Neural cell (in vitro differentiated cells): ENCODE measurements at regions not wholly inside any gene's neighbourhood (a gene's known extent, or its start where the extent isn't known, plus 50 kb on each side); places are given as distances from the start of the nearest gene placed in this dataset.

Experiments used
- H2AFZ ChIP-seq: fragments of 200-600, 300-800 bp; sonication (generic), shearing (Covaris generic); 2 replicates; pipeline ENCODE4 v1.6.0; 2014; ENCODE audit warnings: low read depth, mild to moderate bottlenecking, antibody characterized with exemption, low read length, moderate library complexity
- H3F3A ChIP-seq: fragments of 200-600 bp; shearing (Covaris generic); 2 replicates; pipeline ENCODE4 v1.6.1; 2016; ENCODE audit warnings: mild to moderate bottlenecking, moderate library complexity, mixed read lengths, antibody characterized with exemption, low read length; ENCODE audit not compliant: insufficient read depth, poor library complexity, severe bottlenecking
- H3K27ac ChIP-seq: fragments of 200-600, 300-800 bp; sonication (generic), shearing (Covaris generic); 2 replicates; pipeline ENCODE4 v1.5.1; 2014; ENCODE audit warnings: mild to moderate bottlenecking, low read length, moderate library complexity
- H3K27me3 ChIP-seq: fragments of 300-800, 200-600 bp; sonication (generic), shearing (Covaris generic); 2 replicates; pipeline ENCODE4 v1.6.0; 2014; ENCODE audit warnings: mild to moderate bottlenecking, low read depth, low read length, moderate library complexity; ENCODE audit not compliant: insufficient read depth
- H3K36me3 ChIP-seq: fragments of 300-800, 200-600 bp; sonication (generic), shearing (Covaris generic); 2 replicates; pipeline ENCODE4 v1.5.1; 2014; ENCODE audit warnings: mild to moderate bottlenecking, antibody characterized with exemption, low read length, moderate library complexity; ENCODE audit not compliant: insufficient read depth
- H3K4me2 ChIP-seq: fragments of 300-800, 200-600 bp; sonication (generic), shearing (Covaris generic); 2 replicates; pipeline ENCODE4 v1.6.0; 2014; ENCODE audit warnings: mild to moderate bottlenecking, low read length
- H3K4me3 ChIP-seq: fragments of 300-800, 200-600 bp; sonication (generic), shearing (Covaris generic); 2 replicates; pipeline ENCODE4 v1.5.1; 2014; ENCODE audit warnings: mild to moderate bottlenecking, low read length, moderate library complexity
- H3K79me2 ChIP-seq: fragments of 200-600 bp; shearing (Covaris generic); replicated peaks from 2 replicates; pipeline ENCODE4 v1.6.0; 2014; ENCODE audit warnings: mild to moderate bottlenecking, low read length, moderate library complexity; ENCODE audit not compliant: insufficient read depth
- H3K9ac ChIP-seq: fragments of 300-800, 200-600 bp; sonication (generic), shearing (Covaris generic); 2 replicates; pipeline ENCODE4 v1.6.1; 2016; ENCODE audit warnings: mild to moderate bottlenecking, low read length, mixed read lengths
- H3K9me2 ChIP-seq: fragments of 200-600 bp; shearing (Covaris generic); 2 replicates; pipeline ENCODE4 v1.6.1; 2016; ENCODE audit warnings: mild to moderate bottlenecking, low read length, mixed read lengths; ENCODE audit not compliant: insufficient read depth
- H3K9me3 ChIP-seq: fragments of 200-600, 300-800 bp; sonication (generic), shearing (Covaris generic); 2 replicates; pipeline ENCODE4 v1.6.1; 2016; ENCODE audit warnings: mild to moderate bottlenecking, mixed run types, low read length, moderate library complexity, mixed read lengths
- H4K20me1 ChIP-seq: fragments of 200-600 bp; shearing (Covaris generic); 2 replicates; pipeline ENCODE4 v1.6.1; 2016; ENCODE audit warnings: mild to moderate bottlenecking, mixed run types; ENCODE audit not compliant: insufficient read depth
- EP300 ChIP-seq: fragments of 450-650 bp; conservative IDR thresholded peaks from 2 replicates; pipeline ENCODE4 v1.6.1; 2014; ENCODE audit warnings: antibody characterized with exemption, mild to moderate bottlenecking, moderate library complexity; ENCODE audit not compliant: poor library complexity, severe bottlenecking
- EZH2 ChIP-seq: fragments of 200-600, 300-800 bp; shearing (Covaris generic), sonication (generic); IDR thresholded peaks from 2 replicates; pipeline ENCODE4 v1.6.1; 2014; ENCODE audit warnings: antibody characterized with exemption, low read length, borderline replicate concordance, mild to moderate bottlenecking; ENCODE audit not compliant: insufficient read depth, poor library complexity, severe bottlenecking
- MXI1 ChIP-seq: fragments of 450-650 bp; conservative IDR thresholded peaks from 2 replicates; pipeline ENCODE4 v1.6.1; 2014; ENCODE audit warnings: antibody characterized with exemption, mild to moderate bottlenecking; ENCODE audit not compliant: poor library complexity, severe bottlenecking
- POLR2AphosphoS5 ChIP-seq: IDR thresholded peaks from 2 replicates; pipeline ENCODE4 v1.6.1; 2012
- RAD21 ChIP-seq: fragments of 450-650 bp; conservative IDR thresholded peaks from 2 replicates; pipeline ENCODE4 v1.6.1; 2014; ENCODE audit warnings: antibody characterized with exemption, mild to moderate bottlenecking, moderate library complexity
- SMC3 ChIP-seq: fragments of 450-650 bp; conservative IDR thresholded peaks from 2 replicates; pipeline ENCODE4 v1.6.1; 2014; ENCODE audit warnings: antibody characterized with exemption, mild to moderate bottlenecking, moderate library complexity; ENCODE audit not compliant: poor library complexity
- TAF1 ChIP-seq: IDR thresholded peaks from 2 replicates; pipeline ENCODE4 v1.6.1; 2012; ENCODE audit warnings: low read depth
- TF ChIP-seq, protein P1 (sequence below): IDR thresholded peaks from 2 replicates; pipeline ENCODE4 v1.6.1; 2012; ENCODE audit warnings: borderline replicate concordance
- TF ChIP-seq, protein P2 (sequence below): fragments of 450-650 bp; IDR thresholded peaks from 2 replicates; pipeline ENCODE4 v1.5.1; 2014; ENCODE audit warnings: antibody characterized with exemption, mild to moderate bottlenecking, moderate library complexity; ENCODE audit not compliant: poor library complexity, severe bottlenecking

DNA sequence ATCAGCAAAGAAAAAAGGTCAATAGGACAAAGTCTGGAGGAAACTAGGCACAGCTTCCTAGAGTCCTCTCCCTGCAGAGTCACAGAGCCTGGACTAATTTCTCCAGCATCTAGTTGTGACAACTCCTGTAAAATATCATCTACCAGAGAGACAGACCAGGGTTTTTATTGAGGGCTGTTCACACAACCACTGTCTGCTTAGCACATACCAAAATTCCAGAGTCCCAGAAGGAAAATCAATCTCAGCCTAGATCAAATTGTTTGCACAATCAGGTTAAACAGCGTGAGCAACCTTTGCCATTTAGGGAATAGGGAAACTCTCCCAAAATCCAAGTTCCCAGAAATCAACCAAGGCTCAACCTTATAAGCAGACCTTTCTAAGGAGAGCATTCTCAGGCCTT lies 190.3 kb downstream of the SYK start:
- H3K79me2 ChIP-seq: no peaks in the 10 kb centered on the region
- H3K4me2 ChIP-seq: no peak overlapping the region

DNA sequence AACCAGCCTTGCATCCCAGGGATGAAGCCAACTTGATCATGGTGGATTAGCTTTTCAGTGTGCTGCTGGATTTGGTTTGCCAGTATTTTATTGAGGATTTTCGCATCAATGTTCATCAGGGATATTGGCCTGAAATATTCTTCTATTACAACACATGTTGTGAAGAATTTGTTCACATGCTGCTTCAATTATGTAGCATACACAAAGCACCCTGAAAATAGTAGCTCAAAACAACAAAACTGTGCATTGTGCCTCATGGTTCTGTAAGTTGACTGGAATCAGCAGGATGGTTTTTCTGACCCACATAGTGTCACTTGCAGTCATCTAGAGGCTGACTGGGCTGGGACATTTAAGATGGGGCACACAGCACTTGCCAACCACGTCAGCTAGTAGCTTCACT lies 193.9 kb downstream of the SYK start:
- Histone ChIP-seq H3K4me2 (no peak overlapping the region), H3K9me3 (no peaks in the 10 kb centered on the region), H3K9me2 (no peaks in the 10 kb centered on the region), H2AFZ (no peak overlapping the region), H3F3A (no peaks in the 10 kb centered on the region), H3K79me2 (no peaks in the 10 kb centered on the region), H3K4me3 (no peak overlapping the region), H3K36me3 (no peaks in the 10 kb centered on the region), H3K9ac (no peak overlapping the region), H4K20me1 (no peaks in the 10 kb centered on the region), H3K27me3 (no peaks in the 10 kb centered on the region), H3K27ac (no peak overlapping the region)
- TF ChIP-seq, protein P1, sequence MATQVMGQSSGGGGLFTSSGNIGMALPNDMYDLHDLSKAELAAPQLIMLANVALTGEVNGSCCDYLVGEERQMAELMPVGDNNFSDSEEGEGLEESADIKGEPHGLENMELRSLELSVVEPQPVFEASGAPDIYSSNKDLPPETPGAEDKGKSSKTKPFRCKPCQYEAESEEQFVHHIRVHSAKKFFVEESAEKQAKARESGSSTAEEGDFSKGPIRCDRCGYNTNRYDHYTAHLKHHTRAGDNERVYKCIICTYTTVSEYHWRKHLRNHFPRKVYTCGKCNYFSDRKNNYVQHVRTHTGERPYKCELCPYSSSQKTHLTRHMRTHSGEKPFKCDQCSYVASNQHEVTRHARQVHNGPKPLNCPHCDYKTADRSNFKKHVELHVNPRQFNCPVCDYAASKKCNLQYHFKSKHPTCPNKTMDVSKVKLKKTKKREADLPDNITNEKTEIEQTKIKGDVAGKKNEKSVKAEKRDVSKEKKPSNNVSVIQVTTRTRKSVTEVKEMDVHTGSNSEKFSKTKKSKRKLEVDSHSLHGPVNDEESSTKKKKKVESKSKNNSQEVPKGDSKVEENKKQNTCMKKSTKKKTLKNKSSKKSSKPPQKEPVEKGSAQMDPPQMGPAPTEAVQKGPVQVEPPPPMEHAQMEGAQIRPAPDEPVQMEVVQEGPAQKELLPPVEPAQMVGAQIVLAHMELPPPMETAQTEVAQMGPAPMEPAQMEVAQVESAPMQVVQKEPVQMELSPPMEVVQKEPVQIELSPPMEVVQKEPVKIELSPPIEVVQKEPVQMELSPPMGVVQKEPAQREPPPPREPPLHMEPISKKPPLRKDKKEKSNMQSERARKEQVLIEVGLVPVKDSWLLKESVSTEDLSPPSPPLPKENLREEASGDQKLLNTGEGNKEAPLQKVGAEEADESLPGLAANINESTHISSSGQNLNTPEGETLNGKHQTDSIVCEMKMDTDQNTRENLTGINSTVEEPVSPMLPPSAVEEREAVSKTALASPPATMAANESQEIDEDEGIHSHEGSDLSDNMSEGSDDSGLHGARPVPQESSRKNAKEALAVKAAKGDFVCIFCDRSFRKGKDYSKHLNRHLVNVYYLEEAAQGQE: no peak
- TF ChIP-seq POLR2AphosphoS5: no peak
- no peak for TF ChIP-seq SMC3
- no peak for TF ChIP-seq EZH2
- TF ChIP-seq RAD21: no peak
- TF ChIP-seq, protein P2, sequence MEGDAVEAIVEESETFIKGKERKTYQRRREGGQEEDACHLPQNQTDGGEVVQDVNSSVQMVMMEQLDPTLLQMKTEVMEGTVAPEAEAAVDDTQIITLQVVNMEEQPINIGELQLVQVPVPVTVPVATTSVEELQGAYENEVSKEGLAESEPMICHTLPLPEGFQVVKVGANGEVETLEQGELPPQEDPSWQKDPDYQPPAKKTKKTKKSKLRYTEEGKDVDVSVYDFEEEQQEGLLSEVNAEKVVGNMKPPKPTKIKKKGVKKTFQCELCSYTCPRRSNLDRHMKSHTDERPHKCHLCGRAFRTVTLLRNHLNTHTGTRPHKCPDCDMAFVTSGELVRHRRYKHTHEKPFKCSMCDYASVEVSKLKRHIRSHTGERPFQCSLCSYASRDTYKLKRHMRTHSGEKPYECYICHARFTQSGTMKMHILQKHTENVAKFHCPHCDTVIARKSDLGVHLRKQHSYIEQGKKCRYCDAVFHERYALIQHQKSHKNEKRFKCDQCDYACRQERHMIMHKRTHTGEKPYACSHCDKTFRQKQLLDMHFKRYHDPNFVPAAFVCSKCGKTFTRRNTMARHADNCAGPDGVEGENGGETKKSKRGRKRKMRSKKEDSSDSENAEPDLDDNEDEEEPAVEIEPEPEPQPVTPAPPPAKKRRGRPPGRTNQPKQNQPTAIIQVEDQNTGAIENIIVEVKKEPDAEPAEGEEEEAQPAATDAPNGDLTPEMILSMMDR: no peak
- TF ChIP-seq EP300: no peak
- no peak for TF ChIP-seq TAF1
- no peak for TF ChIP-seq MXI1

More for the DNA sequence above, 190.3 kb downstream of the SYK start:
- no peaks in the 10 kb centered on the region for H3F3A ChIP-seq
- no peaks in the 10 kb centered on the region for H3K9me3 ChIP-seq
- H3K9me2 ChIP-seq: no peaks in the 10 kb centered on the region
- no peak overlapping the region for H3K4me3 ChIP-seq
- no peaks in the 10 kb centered on the region for H4K20me1 ChIP-seq
- no peaks in the 10 kb centered on the region for H3K27me3 ChIP-seq
- no peak overlapping the region for H3K27ac ChIP-seq
- H2AFZ ChIP-seq: no peak overlapping the region
- TF ChIP-seq MXI1: no peak
- TF ChIP-seq, protein P2: no peak
- no peak for TF ChIP-seq POLR2AphosphoS5
- no peak for TF ChIP-seq EP300
- no peak for TF ChIP-seq SMC3
- TF ChIP-seq, protein P1: no peak
- no peak for TF ChIP-seq EZH2
- TF ChIP-seq RAD21: no peak
- no peak for TF ChIP-seq TAF1
- H3K36me3 ChIP-seq: no peaks in the 10 kb centered on the region
- H3K9ac ChIP-seq: no peak overlapping the region
